ENCODE measurements at regions not wholly inside any gene's neighbourhood (a gene's known extent, or its start where the extent isn't known, plus 50 kb on each side); places are given as distances from the start of the nearest gene placed in this dataset.

GRCh38 chr2:155235710-155236109 is 537.2 kb downstream of the KCNJ3 start:
- POLR2A ChIA-PET: no interaction called here
- Histone ChIP-seq H3K27ac (ENCODE audit: extremely low read depth, low read depth, low read length) (no peak overlapping the region), H3K4me1 (ENCODE audit: control insufficient read depth, insufficient read depth, low read length) (no peaks in the 10 kb centered on the region), H3K4me3 (ENCODE audit: low read depth, low read length) (no peak overlapping the region), H3K9me3 (ENCODE audit: control insufficient read depth, insufficient read depth, low read depth, low read length) (no peaks in the 10 kb centered on the region), H3K36me3 (ENCODE audit: control insufficient read depth in 2 of 2, insufficient read depth in 1 of 2, low read length in 2 of 2) (no peaks in the 10 kb centered on the region)
- TF ChIP-seq ZBTB20 (tag by site-specific recombination; IDR thresholded peaks at IDR 0.05): no peak
- no peak for TF ChIP-seq TRIM28 (IDR thresholded peaks at IDR 0.05; ENCODE audit: borderline replicate concordance, low read length)
- TF ChIP-seq FEZF1 (tag by site-specific recombination; IDR thresholded peaks at IDR 0.05): no peak
- no peak for TF ChIP-seq ZNF132 (tag by site-specific recombination; IDR thresholded peaks at IDR 0.05; ENCODE audit: borderline replicate concordance)
- TF ChIP-seq ZNF155 (tag by site-specific recombination; IDR thresholded peaks at IDR 0.05): no peak
- TF ChIP-seq ZNF514 (tag by site-specific recombination; IDR thresholded peaks at IDR 0.05): no peak
- no peak for TF ChIP-seq ZNF660 (tag by site-specific recombination; IDR thresholded peaks at IDR 0.05)
- no peak for TF ChIP-seq ZNF596 (tag by site-specific recombination; IDR thresholded peaks at IDR 0.05)
- no peak for TF ChIP-seq KLF8 (tag by site-specific recombination; IDR thresholded peaks at IDR 0.05)
- TF ChIP-seq BCL6B (tag by site-specific recombination; IDR thresholded peaks at IDR 0.05): no peak
- no peak for TF ChIP-seq WT1 (tag by site-specific recombination; IDR thresholded peaks at IDR 0.05)
- TF ChIP-seq ZBTB17 (tag by site-specific recombination; IDR thresholded peaks at IDR 0.05): no peak
- no peak for TF ChIP-seq ZEB2 (tag by site-specific recombination; IDR thresholded peaks at IDR 0.05)
- TF ChIP-seq SP2 (tag by site-specific recombination; IDR thresholded peaks at IDR 0.05): no peak
- TF ChIP-seq ZNF292 (tag by site-specific recombination; IDR thresholded peaks at IDR 0.05; ENCODE audit: borderline replicate concordance, low read depth): no peak
- TF ChIP-seq ZNF354C (tag by site-specific recombination; IDR thresholded peaks at IDR 0.05; ENCODE audit: borderline replicate concordance, low read depth): no peak
- TF ChIP-seq ZNF169 (tag by site-specific recombination; IDR thresholded peaks at IDR 0.05): no peak
- no peak for TF ChIP-seq ZNF140 (tag by site-specific recombination; IDR thresholded peaks at IDR 0.05)
- no peak for TF ChIP-seq ZNF530 (tag by site-specific recombination; IDR thresholded peaks at IDR 0.05; ENCODE audit: low read depth)
- CTCF ChIA-PET: no interaction called here

GRCh38 chr2:155223781-155224406 is 525.4 kb downstream of the KCNJ3 start:
- H3K4me1 ChIP-seq (ENCODE audit: control insufficient read depth, insufficient read depth, low read length): no peaks in the 10 kb centered on the region
- no peak for TF ChIP-seq WT1 (tag by site-specific recombination; IDR thresholded peaks at IDR 0.05)
- no peak for TF ChIP-seq ZNF645 (tag by site-specific recombination; IDR thresholded peaks at IDR 0.05)
- no peak for TF ChIP-seq ZNF658 (tag by site-specific recombination; IDR thresholded peaks at IDR 0.05)
- no peak for TF ChIP-seq ZNF2 (tag by site-specific recombination; IDR thresholded peaks at IDR 0.05)
- no peak for TF ChIP-seq ZNF140 (tag by site-specific recombination; IDR thresholded peaks at IDR 0.05)
- TF ChIP-seq ZNF664 (tag by site-specific recombination; IDR thresholded peaks at IDR 0.05): no peak
- TF ChIP-seq ZNF426 (tag by site-specific recombination; IDR thresholded peaks at IDR 0.05): no peak
- no peak for TF ChIP-seq GFI1B (tag by site-specific recombination; IDR thresholded peaks at IDR 0.05)
- no peak for TF ChIP-seq ZNF26 (tag by site-specific recombination; IDR thresholded peaks at IDR 0.05)
- no peak overlapping the region for H3K27ac ChIP-seq (ENCODE audit: extremely low read depth, low read depth, low read length)
- no peak overlapping the region for H3K4me3 ChIP-seq (ENCODE audit: low read depth, low read length)
- no peaks in the 10 kb centered on the region for H3K36me3 ChIP-seq (ENCODE audit: control insufficient read depth in 2 of 2, insufficient read depth in 1 of 2, low read length in 2 of 2)
- ChIA-PET CTCF (interaction anchor here (0.6 to 1.3 kb wide), 4 partner anchors 589 to 1172 kb away, joined by 3 to 5 read pairs (median 3); no protein-coding TSS in a partner anchor), POLR2A (no interaction called here)
- H3K9me3 ChIP-seq (ENCODE audit: control insufficient read depth, insufficient read depth, low read depth, low read length): no peaks in the 10 kb centered on the region
